ENCODE measurements at regions not wholly inside any gene's neighbourhood (a gene's known extent, or its start where the extent isn't known, plus 50 kb on each side); places are given as distances from the start of the nearest gene placed in this dataset.
A peak's percentile ranks its signal among the peaks of the same experiment; 100 is the strongest.

DNA sequence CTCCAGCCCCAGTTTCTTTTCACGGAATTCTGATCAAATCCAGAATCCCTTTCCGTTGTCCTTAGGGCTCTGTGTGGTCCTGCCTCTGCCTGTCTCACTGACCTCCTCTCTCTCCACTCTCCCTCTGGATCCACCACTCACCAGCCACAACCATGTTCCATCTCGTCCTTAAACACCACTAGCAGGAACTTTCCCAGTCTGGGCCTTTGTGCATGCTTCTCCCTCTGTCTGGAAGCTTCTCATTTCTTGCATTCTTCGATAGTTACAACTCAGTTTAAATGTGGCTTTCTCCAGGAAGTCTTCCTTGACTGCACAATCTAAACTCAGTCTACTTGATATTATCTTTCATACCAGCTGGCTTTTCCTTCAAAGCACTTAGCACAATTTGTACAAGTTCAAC is 117.7 kb upstream of the MSX2 start:
- DNase-seq (ENCODE audit: low spot score in 2 of 2) (no peak), FAIRE-seq (no peak)

- no peak for FAIRE-seq
Measured at GRCh38 chr5:174607205-174607604, 117.2 kb upstream of the MSX2 start.

DNA sequence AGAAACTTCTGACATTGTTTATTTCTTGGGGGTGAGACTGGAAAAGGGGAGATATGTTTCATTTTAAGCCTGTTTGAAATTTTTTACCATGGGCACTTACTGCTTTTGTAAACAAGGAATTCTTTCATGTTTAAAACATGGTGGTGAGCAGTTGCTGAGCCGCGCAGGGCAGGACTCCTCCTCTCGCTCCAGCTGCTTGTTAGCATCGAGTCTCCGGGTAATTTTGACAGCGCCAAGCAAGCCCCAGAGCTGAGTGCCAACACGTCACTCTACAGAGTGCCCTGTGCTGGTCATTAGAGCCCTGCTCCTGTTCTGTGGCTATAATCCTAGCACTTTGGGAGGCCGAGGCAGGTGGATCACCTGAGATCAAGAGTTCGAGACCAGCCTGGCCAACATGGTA is 116.5 kb upstream of the MSX2 start:
- no peak for FAIRE-seq

More at GRCh38 chr5:174607205-174607604, 117.2 kb upstream of the MSX2 start:
- no peak for DNase-seq (ENCODE audit: low spot score in 2 of 2)

DNA sequence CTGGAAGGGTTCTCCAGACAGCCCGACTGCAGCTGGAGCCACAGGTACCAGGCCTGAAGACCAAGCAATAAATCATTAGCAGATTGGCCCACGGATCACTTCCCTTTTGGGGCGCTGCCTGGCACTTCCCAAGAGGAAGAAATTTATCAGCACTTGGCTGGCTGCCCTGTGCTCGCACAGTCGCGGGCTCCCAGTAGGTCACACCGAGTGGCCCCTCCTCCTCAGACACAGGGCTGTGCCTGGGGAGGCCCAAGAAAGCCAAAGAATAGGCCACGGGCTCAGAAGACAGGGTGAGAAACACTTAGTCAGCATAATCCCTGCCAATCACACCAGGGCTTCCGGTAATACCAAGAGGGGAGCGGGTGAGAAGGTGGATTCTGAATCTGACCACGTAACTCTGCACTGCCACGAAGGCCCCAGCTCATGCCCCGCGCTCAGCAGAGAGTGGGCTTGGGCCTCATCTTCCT is 115.7 kb upstream of the MSX2 start:
- FAIRE-seq (no peak), DNase-seq (ENCODE audit: low spot score in 2 of 2) (peak in 1 of 2 donors; percentile 29)

More for the DNA sequence above, 116.5 kb upstream of the MSX2 start:
- no peak for DNase-seq (ENCODE audit: low spot score in 2 of 2)

GRCh38 chr5:174609116-174609515 is 115.3 kb upstream of the MSX2 start:
- DNase-seq (ENCODE audit: low spot score in 2 of 2): no peak
- FAIRE-seq: no peak

DNA sequence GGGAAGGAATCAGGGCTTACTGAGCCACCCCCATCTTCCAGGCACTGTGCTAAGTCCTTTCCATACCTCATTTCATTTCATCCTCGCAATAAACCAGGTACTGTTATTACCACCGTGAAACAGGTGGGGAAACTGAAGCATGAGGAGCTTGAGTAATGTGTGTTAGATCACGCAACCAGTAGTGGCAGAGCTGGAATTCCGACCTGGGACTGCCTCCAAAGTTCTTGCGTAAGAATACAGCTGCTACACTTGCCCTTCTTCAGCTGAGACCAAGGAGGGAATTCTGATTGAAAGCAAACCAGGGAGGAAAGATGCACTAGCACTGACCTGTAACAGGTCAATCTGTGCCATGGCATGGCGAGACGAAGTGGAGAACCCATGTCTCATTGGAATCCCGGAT is 113.4 kb upstream of the MSX2 start:
- FAIRE-seq (no peak), DNase-seq (ENCODE audit: low spot score in 2 of 2) (no peak)

GRCh38 chr5:174612686-174613085 is 111.7 kb upstream of the MSX2 start:
- FAIRE-seq (no peak), DNase-seq (ENCODE audit: low spot score in 2 of 2) (no peak)

DNA sequence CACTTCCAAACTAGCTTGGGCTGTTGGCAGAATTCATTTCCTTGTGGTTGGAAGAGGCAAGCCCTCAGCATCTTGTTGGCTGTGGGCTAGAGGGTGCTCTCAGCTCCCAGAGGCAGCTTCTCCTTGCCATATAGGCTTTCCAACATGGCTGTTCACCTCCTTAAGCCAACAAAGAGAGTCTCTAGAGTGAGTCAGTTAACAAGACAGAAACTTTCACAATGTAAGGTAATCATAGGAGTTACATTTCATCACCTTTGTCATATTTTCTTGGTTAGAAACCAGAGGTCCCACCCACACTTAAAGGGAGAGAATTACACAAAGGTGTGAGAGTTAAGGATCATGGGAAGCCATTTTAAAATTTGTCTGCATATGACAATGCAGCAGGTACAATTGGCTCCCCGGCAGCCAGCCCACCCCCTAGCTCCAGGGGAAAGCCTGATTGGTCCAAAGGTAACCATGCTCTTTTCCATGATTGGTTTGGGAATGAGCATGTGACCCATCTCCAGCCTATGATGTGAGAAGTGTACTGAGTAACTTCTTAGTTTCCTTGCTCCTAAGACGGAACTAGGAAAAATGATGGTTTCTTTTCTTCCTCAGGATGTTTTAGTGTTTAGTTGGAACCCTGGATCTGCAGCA is 109.8 kb upstream of the MSX2 start:
- FAIRE-seq (no peak), DNase-seq (ENCODE audit: low spot score in 2 of 2) (no peak)

DNA sequence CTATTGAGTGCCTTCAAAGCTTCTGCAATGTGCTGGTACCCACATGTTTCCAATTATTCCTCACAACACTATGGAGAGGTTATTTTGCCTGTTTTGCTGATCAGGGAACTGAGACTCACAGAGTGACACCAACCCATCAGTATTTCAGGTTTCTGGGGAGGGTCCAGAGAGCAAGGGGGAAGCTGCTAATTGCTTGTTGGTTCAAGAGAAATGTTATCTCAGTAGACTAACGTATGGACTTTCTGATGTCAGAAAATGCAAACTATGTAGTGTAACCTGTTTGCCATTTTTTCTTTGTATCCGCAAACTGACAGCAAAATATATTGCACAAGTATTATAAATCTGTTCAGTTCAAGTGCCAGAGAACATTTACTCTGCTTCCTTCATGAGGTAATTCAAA is 108.3 kb upstream of the MSX2 start:
- no peak for FAIRE-seq
- no peak for DNase-seq (ENCODE audit: low spot score in 2 of 2)

DNA sequence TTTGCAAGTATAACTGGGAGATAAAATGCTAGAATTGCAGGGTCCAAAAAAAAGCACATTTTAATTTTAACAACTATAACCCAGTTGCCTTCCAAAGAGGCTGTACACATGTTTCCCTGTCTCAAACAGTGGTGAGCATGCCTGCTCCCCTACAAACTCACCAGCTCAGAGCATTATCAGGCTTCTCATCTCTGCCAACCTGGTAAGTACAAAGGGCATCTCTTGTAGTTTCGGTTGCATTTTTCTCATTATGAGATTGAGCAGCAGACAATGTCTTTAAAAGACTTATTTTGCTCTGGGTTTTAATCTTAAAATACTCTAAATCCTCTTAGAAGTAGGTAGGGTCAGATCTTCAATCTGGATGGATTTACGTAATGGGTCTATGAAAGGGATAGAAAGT is 107.1 kb upstream of the MSX2 start:
- FAIRE-seq (no peak), DNase-seq (ENCODE audit: low spot score in 2 of 2) (no peak)

DNA sequence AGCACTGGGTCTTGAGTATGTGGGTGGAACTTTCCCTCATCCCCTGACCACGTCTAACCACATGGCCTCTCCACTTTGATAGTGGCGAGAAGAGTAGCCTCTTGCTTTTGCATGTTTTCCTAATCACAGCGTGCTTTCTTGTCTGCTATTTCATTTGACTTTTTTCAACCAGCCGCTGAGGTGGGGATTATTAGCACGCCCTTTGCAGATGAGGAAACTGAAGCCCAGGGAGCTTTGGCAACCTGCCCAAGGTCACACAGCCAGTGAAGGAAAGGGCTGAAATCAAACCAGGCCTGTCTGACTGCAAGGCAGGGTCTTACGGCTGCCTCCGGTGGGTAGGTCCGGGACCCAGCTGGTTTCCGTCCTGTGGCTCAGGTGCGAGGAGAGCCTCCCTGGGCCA is 106.5 kb upstream of the MSX2 start:
- no peak for FAIRE-seq
- DNase-seq (ENCODE audit: low spot score in 2 of 2): no peak

GRCh38 chr5:174618589-174618988 is 105.8 kb upstream of the MSX2 start:
- DNase-seq (ENCODE audit: low spot score in 2 of 2): no peak

GRCh38 chr5:174622067-174622466 is 102.3 kb upstream of the MSX2 start:
- FAIRE-seq: no peak
- no peak for DNase-seq (ENCODE audit: low spot score in 2 of 2)

More at GRCh38 chr5:174618589-174618988, 105.8 kb upstream of the MSX2 start:
- no peak for FAIRE-seq

DNA sequence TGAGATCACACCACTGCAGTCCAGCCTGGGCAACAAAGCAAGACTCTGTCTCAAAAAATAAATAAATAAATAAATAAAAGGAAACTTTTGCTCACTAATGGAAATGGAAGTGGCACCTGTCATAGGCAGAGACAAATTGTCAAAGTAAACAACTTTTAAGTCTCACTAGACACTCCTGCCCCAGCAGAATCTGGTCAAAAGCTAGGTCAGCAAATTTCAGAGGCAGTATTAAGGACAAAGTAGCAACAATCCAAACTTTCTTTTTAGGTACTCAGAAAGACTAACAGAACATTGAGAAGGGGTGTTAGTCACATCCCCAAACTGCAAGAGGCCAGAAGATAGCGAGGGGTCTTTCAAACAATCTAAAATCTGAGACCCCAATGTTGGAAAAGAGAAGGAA is 101.4 kb upstream of the MSX2 start:
- FAIRE-seq (no peak), DNase-seq (ENCODE audit: low spot score in 2 of 2) (no peak)

DNA sequence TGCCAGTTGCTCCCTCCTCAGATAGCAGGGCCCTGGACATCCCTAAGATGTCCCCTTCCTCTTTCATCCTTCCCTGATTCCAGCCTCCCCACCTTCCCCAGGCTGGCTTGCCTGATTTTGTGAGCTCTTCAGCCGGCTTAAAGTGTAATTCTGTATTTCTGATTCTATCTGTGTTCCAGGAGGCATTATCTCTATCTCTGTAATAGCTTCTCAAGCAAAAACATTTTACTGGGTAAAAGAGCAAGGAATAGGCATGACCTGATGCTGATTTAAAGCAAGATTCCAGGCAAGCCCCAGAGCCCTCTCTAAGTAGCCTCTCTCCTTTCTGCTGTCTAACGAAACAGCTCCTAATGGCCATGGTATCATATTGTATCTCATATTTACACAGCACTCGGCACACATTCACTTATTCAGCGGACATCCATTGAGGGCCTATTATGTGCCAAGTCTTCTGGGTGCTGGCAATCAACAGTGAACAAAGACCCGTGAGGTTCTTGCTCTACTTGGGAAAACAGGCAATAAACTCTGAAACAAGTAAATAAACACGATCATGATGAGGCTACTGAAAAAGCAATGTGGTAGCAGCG is 100.9 kb upstream of the MSX2 start:
- no peak for DNase-seq (ENCODE audit: low spot score in 2 of 2)
- FAIRE-seq: no peak

DNA sequence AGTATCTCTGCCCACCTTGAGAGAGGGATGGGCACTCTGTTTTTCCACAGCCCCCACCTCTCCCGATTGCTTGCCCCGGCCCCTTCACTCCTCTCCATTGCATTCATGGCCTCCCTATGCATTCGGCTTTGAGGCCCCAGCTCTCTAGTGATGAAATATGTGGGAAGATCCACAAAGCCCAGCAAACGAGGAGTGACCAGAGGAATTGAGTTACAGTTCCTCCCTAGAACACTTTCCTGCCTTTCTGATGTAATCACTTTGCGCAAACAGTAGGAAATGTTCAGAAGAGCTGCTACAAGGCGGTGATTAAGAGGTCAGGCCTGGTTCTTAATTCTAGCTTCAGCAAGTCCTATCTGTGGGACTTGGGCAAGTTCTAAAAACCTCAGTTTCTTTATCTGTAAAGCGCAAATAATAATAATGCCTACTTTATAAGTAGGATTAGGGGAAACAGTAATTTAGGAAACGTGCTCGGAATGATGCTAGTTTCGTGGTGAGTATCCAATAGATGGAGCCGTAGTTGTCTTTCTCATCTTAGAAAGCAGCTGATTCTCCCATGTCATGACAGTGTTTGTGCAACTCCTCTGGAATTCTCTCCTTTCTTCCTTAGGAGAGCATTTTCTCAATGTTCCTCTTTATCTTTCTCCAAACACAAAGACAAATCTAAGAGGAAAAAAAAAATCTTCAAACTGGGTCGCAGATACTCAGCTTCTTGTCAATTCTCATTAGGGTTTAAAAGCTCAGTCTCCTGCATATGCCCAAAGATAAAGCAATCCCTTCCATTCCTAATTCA is 99.5 kb upstream of the MSX2 start:
- FAIRE-seq (no peak), DNase-seq (ENCODE audit: low spot score in 2 of 2) (no peak)

- no peak for FAIRE-seq
- no peak for DNase-seq (ENCODE audit: low spot score in 2 of 2)
Measured at GRCh38 chr5:174625591-174626350, 98.6 kb upstream of the MSX2 start.

- FAIRE-seq: no peak
Measured at GRCh38 chr5:174626369-174626920, 97.9 kb upstream of the MSX2 start.

GRCh38 chr5:174636094-174636493 is 88.3 kb upstream of the MSX2 start:
- FAIRE-seq (no peak), DNase-seq (ENCODE audit: low spot score in 2 of 2) (no peak)

More at GRCh38 chr5:174626369-174626920, 97.9 kb upstream of the MSX2 start:
- no peak for DNase-seq (ENCODE audit: low spot score in 2 of 2)

DNA sequence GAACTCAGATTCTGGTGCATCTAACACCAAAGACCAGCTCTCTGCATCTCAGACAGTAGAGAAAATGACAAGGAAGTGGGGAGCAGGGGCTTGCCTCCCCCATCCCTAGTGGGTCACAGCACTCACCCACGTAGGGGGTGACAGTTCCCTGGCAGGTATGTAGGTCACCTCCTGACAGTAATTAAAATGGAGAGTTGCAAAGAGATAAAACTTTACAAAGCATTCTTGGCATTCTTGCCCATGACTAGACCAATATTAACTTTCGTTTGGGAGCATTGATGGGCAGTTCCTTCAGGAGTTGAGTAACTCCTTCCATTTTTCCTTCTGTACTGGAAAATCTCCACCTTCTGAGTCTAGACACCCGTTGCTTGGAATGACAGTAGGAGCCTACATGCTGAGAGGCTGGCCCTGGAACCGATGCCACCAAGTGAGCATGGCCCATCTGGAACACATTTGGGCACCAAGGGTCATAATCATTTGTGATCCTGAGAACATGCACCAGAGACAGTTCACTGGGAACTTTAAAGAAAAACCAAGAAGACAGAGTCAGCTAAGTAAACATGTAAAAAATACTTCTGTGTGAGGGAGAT is 81.5 kb upstream of the MSX2 start:
- FAIRE-seq (no peak), DNase-seq (ENCODE audit: low spot score in 2 of 2) (no peak)
